Liver (tissue), 8 donors: ENCODE measurements at regions not wholly inside any gene's neighbourhood (a gene's known extent, or its start where the extent isn't known, plus 50 kb on each side); places are given as distances from the start of the nearest gene placed in this dataset.

Experiments
- DNase-seq: peaks from one replicate; pipeline ENCODE4 v3.0.0-alpha.2; 2017; ENCODE audit warnings: low spot score
- H3K27ac ChIP-seq, 2 donors: one replicate each; pipeline ENCODE4 v1.7.0; 2013; ENCODE audit warnings: inconsistent platforms in 2 of 2, low read length in 2 of 2, control low read depth in 1 of 2, low read depth in 1 of 2, mild to moderate bottlenecking in 1 of 2
- H3K27me3 ChIP-seq, 4 donors: one replicate each; pipeline versions ENCODE4 v1.6.1 to v1.7.0; 2013; ENCODE audit warnings: low read length in 3 of 4, inconsistent platforms in 1 of 4, mild to moderate bottlenecking in 1 of 4, moderate library complexity in 1 of 4; ENCODE audit not compliant: control insufficient read depth in 4 of 4, insufficient read depth in 4 of 4
- H3K36me3 ChIP-seq, 4 donors: one replicate each; pipeline versions ENCODE4 v1.6.1 to v1.7.0; 2013; ENCODE audit warnings: low read length in 3 of 4, mild to moderate bottlenecking in 3 of 4, low read depth in 1 of 4, moderate library complexity in 1 of 4; ENCODE audit not compliant: control insufficient read depth in 4 of 4, insufficient read depth in 3 of 4
- H3K4me1 ChIP-seq, 4 donors: one replicate each; pipeline versions ENCODE4 v1.6.1 to v1.7.0; 2013; ENCODE audit warnings: low read length in 3 of 4, mild to moderate bottlenecking in 3 of 4, moderate library complexity in 1 of 4; ENCODE audit not compliant: control insufficient read depth in 4 of 4, insufficient read depth in 4 of 4
- H3K4me3 ChIP-seq, 3 donors: one replicate each; pipeline versions ENCODE4 v1.6.1 to v1.7.0; 2013; ENCODE audit warnings: low read length in 3 of 3, control low read depth in 1 of 3, low read depth in 1 of 3, mild to moderate bottlenecking in 1 of 3
- H3K9ac ChIP-seq, 2 donors: one replicate each; pipeline ENCODE4 v1.7.0; 2013; ENCODE audit warnings: low read length in 2 of 2, mild to moderate bottlenecking in 2 of 2, moderate library complexity in 2 of 2, control low read depth in 1 of 2, low read depth in 1 of 2
- H3K9me3 ChIP-seq, 4 donors: one replicate each; pipeline versions ENCODE4 v1.6.1 to v1.7.0; 2013; ENCODE audit warnings: low read length in 3 of 4; ENCODE audit not compliant: control insufficient read depth in 4 of 4
- EGR1 ChIP-seq, 2 donors: IDR thresholded peaks; 2 replicates each; pipeline ENCODE4 v1.6.1; 2016 to 2018; ENCODE audit warnings: antibody characterized with exemption in 2 of 2, low read depth in 2 of 2
- FOXA1 ChIP-seq: IDR thresholded peaks from 2 replicates; pipeline ENCODE4 v1.6.1; 2016; ENCODE audit warnings: antibody characterized with exemption
- FOXA2 ChIP-seq: IDR thresholded peaks from 2 replicates; pipeline ENCODE4 v1.6.1; 2016; ENCODE audit warnings: antibody characterized with exemption
- GABPA ChIP-seq, 2 donors: IDR thresholded peaks in 1 of 2; conservative IDR thresholded peaks in 1 of 2; 2 replicates each; pipeline ENCODE4 v1.6.1; 2016; ENCODE audit warnings: antibody characterized with exemption in 2 of 2, mild to moderate bottlenecking in 1 of 2, moderate library complexity in 1 of 2
- HNF4A ChIP-seq, 2 donors: conservative IDR thresholded peaks; 2 replicates each; pipeline ENCODE4 v1.6.1; 2016; ENCODE audit warnings: antibody characterized with exemption in 2 of 2, mild to moderate bottlenecking in 2 of 2
- HNF4G ChIP-seq: IDR thresholded peaks from 2 replicates; pipeline ENCODE4 v1.6.1; 2016; ENCODE audit warnings: antibody characterized with exemption
- JUND ChIP-seq, 2 donors: IDR thresholded peaks; 2 replicates each; pipeline ENCODE4 v1.6.1; 2016; ENCODE audit warnings: antibody characterized with exemption in 2 of 2
- NR2F2 ChIP-seq: IDR thresholded peaks from 2 replicates; pipeline ENCODE4 v1.6.1; 2016; ENCODE audit warnings: antibody characterized with exemption
- RAD21 ChIP-seq, 2 donors: IDR thresholded peaks; 2 replicates each; pipeline ENCODE4 v1.6.1; 2016; ENCODE audit warnings: antibody characterized with exemption in 2 of 2, mild to moderate bottlenecking in 2 of 2
- RXRA ChIP-seq, 2 donors: IDR thresholded peaks; 2 replicates each; pipeline ENCODE4 v1.6.1; 2017 to 2018; ENCODE audit warnings: antibody characterized with exemption in 2 of 2, mild to moderate bottlenecking in 1 of 2
- SP1 ChIP-seq: IDR thresholded peaks from 2 replicates; pipeline ENCODE4 v1.6.1; 2018; ENCODE audit warnings: antibody characterized with exemption, mild to moderate bottlenecking
- TAF1 ChIP-seq: conservative IDR thresholded peaks from 2 replicates; pipeline ENCODE4 v1.6.1; 2016; ENCODE audit warnings: antibody characterized with exemption, mild to moderate bottlenecking
- YY1 ChIP-seq: IDR thresholded peaks from 2 replicates; pipeline ENCODE4 v1.6.1; 2016; ENCODE audit warnings: antibody characterized with exemption, mild to moderate bottlenecking
- WGBS: extraction: QIAGEN DNeasy Blood & Tissue Kit; methylation state at CpG from one replicate; pipeline ENCODE4 v1.1.7; 2013; 5-methylcytosine and 5-hydroxymethylcytosine counted together
- TF ChIP-seq, protein P1 (sequence below): IDR thresholded peaks from 2 replicates; pipeline ENCODE4 v1.6.1; 2016; ENCODE audit warnings: antibody characterized with exemption, mild to moderate bottlenecking
- TF ChIP-seq, protein P2 (sequence below): IDR thresholded peaks from 2 replicates; pipeline ENCODE4 v1.6.1; 2016; ENCODE audit warnings: antibody characterized with exemption
- TF ChIP-seq, protein P3 (sequence below): IDR thresholded peaks from 2 replicates; pipeline ENCODE4 v1.6.1; 2016; ENCODE audit warnings: antibody characterized with exemption
- TF ChIP-seq, protein P4 (sequence below): fragments of 150-350 bp; IDR thresholded peaks from 2 replicates; pipeline ENCODE4 v1.5.1; 2017; ENCODE audit warnings: improper control_type of control experiment, low read depth, low read length; ENCODE audit not compliant: missing input control
- donor health status: healthy.
- donor health status: healthy.
- donor health status: healthy.
- donor health status: healthy.
- donor health status: healthy.

DNA sequence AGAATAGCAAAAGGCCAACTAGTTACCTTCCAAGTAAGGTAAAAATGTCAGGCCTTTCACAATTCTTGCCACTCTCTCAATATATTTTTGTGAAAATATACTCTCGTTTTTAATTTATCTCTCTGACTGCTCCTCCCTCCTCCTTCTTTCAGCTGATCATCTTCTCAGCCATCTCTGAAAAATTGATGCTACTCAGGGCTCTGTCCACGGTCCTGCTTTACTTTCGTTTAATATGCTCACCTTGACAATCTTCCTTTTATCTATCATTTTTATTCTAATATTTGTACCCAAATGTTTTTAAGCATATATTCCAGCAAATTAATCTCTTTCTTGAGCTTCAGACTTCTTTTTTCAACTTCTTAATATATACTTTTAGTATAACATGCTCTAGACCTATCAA, 1362.1 kb downstream of the ROBO1 start (continued):
- TF ChIP-seq, protein P1, sequence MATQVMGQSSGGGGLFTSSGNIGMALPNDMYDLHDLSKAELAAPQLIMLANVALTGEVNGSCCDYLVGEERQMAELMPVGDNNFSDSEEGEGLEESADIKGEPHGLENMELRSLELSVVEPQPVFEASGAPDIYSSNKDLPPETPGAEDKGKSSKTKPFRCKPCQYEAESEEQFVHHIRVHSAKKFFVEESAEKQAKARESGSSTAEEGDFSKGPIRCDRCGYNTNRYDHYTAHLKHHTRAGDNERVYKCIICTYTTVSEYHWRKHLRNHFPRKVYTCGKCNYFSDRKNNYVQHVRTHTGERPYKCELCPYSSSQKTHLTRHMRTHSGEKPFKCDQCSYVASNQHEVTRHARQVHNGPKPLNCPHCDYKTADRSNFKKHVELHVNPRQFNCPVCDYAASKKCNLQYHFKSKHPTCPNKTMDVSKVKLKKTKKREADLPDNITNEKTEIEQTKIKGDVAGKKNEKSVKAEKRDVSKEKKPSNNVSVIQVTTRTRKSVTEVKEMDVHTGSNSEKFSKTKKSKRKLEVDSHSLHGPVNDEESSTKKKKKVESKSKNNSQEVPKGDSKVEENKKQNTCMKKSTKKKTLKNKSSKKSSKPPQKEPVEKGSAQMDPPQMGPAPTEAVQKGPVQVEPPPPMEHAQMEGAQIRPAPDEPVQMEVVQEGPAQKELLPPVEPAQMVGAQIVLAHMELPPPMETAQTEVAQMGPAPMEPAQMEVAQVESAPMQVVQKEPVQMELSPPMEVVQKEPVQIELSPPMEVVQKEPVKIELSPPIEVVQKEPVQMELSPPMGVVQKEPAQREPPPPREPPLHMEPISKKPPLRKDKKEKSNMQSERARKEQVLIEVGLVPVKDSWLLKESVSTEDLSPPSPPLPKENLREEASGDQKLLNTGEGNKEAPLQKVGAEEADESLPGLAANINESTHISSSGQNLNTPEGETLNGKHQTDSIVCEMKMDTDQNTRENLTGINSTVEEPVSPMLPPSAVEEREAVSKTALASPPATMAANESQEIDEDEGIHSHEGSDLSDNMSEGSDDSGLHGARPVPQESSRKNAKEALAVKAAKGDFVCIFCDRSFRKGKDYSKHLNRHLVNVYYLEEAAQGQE: no peak
- TF ChIP-seq HNF4G (no peak), FOXA2 (no peak)

DNA sequence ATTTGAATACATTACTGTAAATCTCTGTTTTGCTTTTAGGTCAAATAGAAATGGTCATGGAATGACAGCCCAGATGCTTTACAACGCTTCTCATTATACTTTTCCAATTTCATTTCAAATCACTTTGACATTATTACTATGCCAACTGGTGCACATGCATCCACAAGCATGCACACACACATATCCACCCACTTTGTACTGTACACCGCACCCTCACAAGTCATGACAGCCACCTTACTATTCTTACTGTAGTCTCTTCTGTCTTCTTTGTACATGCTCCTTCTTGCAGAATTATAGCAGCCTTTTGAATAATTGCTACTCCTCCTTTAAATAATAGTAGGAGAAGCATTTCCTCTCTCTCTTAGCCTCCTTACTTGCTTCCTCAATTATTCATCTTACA, 1361.4 kb downstream of the ROBO1 start:
- Histone ChIP-seq H3K9ac (no peak overlapping the region), H3K4me1 (no peaks in the 10 kb centered on the region), H3K9me3 (no peaks in the 10 kb centered on the region), H3K27ac (no peak overlapping the region), H3K4me3 (no peak overlapping the region), H3K36me3 (no peaks in the 10 kb centered on the region), H3K27me3 (peaks cover 0 to 3% (median 0%) of the 10 kb centered on the region in 4 donors)
- DNase-seq: no peak
- no peak for TF ChIP-seq EGR1 (IDR thresholded peaks at IDR 0.05; ENCODE audit: low read depth in 2 of 2)
- no peak for TF ChIP-seq YY1
- TF ChIP-seq HNF4G: no peak
- TF ChIP-seq HNF4A (conservative IDR thresholded peaks at IDR 0.05): no peak
- no peak for TF ChIP-seq JUND (IDR thresholded peaks at IDR 0.05)
- WGBS: 88% methylated on average over 2 of the region's 2 CpGs

DNA sequence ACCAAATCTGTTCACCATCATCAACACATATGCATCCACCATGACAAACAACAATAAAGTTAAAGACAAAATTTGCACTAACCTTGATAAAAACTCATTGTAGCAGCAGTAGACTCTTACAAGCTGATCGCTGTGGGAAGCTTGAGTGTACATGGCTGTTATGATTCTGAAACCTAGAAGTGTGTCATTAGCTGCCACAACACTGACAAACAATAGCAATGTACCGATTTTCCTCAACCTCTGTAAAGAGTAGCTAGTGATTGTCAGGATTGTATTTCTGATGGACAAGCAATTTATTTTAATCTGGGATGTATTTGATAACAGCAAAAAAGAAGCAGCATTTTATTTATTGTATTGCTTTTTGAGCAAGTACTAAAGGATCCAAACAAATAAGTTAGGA, 1357.7 kb downstream of the ROBO1 start:
- no peak for TF ChIP-seq EGR1 (IDR thresholded peaks at IDR 0.05; ENCODE audit: low read depth in 2 of 2)
- TF ChIP-seq, protein P2, sequence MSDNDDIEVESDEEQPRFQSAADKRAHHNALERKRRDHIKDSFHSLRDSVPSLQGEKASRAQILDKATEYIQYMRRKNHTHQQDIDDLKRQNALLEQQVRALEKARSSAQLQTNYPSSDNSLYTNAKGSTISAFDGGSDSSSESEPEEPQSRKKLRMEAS: no peak
- TF ChIP-seq TAF1: no peak
- TF ChIP-seq FOXA2: no peak
- TF ChIP-seq JUND (IDR thresholded peaks at IDR 0.05): no peak
- WGBS: 90% methylated on average over 2 of the region's 2 CpGs
- no peak overlapping the region for H3K9ac ChIP-seq
- no peaks in the 10 kb centered on the region for H3K9me3 ChIP-seq
- DNase-seq: no peak
- H3K4me3 ChIP-seq: no peak overlapping the region
- no peaks in the 10 kb centered on the region for H3K36me3 ChIP-seq
- peaks cover 0 to 3% (median 0%) of the 10 kb centered on the region in 4 donors for H3K27me3 ChIP-seq
- H3K27ac ChIP-seq: no peak overlapping the region
- no peaks in the 10 kb centered on the region for H3K4me1 ChIP-seq

DNA sequence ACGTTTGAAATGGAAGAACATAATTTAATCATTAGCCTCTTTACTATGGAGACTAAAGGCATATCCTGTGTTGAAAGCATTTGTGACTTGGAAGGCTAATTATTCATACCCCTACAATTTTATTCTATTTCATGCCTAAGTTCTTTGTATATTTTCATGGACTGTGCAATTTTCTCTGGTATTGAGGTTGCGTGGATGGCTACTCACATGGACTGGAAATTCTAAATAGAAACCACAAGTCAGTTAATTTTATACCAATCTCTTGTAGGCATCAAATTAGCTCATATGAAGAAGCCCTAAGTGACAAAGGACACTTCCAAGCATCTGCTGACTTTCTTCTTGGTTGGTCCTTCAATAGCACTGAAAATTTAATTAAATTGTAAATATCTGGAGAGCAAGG, 1353.5 kb downstream of the ROBO1 start:
- H3K4me3 ChIP-seq: no peak overlapping the region
- H3K4me1 ChIP-seq: no peaks in the 10 kb centered on the region
- no peak overlapping the region for H3K27ac ChIP-seq
- no peak overlapping the region for H3K9ac ChIP-seq
- no peak for DNase-seq
- H3K27me3 ChIP-seq: no peaks in the 10 kb centered on the region
- H3K36me3 ChIP-seq: no peaks in the 10 kb centered on the region
- no peaks in the 10 kb centered on the region for H3K9me3 ChIP-seq
- TF ChIP-seq RXRA (IDR thresholded peaks at IDR 0.05) (no peak), FOXA1 (no peak), GABPA (IDR thresholded peaks at IDR 0.05 in 1 of 2, conservative IDR thresholded peaks at IDR 0.05 in 1 of 2) (no peak), HNF4A (conservative IDR thresholded peaks at IDR 0.05) (no peak), HNF4G (no peak), TAF1 (no peak), EGR1 (IDR thresholded peaks at IDR 0.05; ENCODE audit: low read depth in 2 of 2) (no peak), JUND (IDR thresholded peaks at IDR 0.05) (no peak), YY1 (no peak), SP1 (no peak), NR2F2 (no peak), FOXA2 (no peak), RAD21 (IDR thresholded peaks at IDR 0.05) (no peak)
- TF ChIP-seq, protein P3, sequence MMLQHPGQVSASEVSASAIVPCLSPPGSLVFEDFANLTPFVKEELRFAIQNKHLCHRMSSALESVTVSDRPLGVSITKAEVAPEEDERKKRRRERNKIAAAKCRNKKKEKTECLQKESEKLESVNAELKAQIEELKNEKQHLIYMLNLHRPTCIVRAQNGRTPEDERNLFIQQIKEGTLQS: no peak
- TF ChIP-seq, protein P4, sequence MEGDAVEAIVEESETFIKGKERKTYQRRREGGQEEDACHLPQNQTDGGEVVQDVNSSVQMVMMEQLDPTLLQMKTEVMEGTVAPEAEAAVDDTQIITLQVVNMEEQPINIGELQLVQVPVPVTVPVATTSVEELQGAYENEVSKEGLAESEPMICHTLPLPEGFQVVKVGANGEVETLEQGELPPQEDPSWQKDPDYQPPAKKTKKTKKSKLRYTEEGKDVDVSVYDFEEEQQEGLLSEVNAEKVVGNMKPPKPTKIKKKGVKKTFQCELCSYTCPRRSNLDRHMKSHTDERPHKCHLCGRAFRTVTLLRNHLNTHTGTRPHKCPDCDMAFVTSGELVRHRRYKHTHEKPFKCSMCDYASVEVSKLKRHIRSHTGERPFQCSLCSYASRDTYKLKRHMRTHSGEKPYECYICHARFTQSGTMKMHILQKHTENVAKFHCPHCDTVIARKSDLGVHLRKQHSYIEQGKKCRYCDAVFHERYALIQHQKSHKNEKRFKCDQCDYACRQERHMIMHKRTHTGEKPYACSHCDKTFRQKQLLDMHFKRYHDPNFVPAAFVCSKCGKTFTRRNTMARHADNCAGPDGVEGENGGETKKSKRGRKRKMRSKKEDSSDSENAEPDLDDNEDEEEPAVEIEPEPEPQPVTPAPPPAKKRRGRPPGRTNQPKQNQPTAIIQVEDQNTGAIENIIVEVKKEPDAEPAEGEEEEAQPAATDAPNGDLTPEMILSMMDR: no peak
- TF ChIP-seq, protein P1: no peak
- 64% methylated on average over 2 of the region's 2 CpGs for WGBS
